ENCODE measurements at regions not wholly inside any gene's neighbourhood (a gene's known extent, or its start where the extent isn't known, plus 50 kb on each side); places are given as distances from the start of the nearest gene placed in this dataset.

DNA sequence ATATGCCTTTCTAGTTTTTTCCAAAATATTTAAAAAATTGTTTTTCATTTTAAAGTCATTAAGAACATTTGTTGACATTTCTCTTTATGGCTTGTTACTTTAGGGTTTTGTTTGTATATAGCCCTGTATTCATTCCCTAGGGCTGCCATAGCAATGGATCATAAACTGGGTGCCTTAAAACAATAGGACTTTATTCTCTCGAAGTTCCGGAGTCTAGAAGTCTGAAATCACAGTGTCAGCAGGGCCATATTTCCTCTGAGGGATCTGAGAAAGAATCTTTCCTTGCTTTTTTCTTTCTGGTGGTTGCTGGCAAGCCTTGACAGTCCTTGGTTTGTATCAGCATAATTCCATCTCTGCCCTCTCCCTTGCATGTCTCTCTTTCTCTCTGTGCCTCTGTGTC lies 63.4 kb upstream of the CADPS start:
- TF ChIP-seq, protein P1, sequence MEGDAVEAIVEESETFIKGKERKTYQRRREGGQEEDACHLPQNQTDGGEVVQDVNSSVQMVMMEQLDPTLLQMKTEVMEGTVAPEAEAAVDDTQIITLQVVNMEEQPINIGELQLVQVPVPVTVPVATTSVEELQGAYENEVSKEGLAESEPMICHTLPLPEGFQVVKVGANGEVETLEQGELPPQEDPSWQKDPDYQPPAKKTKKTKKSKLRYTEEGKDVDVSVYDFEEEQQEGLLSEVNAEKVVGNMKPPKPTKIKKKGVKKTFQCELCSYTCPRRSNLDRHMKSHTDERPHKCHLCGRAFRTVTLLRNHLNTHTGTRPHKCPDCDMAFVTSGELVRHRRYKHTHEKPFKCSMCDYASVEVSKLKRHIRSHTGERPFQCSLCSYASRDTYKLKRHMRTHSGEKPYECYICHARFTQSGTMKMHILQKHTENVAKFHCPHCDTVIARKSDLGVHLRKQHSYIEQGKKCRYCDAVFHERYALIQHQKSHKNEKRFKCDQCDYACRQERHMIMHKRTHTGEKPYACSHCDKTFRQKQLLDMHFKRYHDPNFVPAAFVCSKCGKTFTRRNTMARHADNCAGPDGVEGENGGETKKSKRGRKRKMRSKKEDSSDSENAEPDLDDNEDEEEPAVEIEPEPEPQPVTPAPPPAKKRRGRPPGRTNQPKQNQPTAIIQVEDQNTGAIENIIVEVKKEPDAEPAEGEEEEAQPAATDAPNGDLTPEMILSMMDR (IDR thresholded peaks at IDR 0.05) = no peak
- TF ChIP-seq POLR2A (IDR thresholded peaks at IDR 0.05) = no peak
- intact Hi-C loops (cut with DNase I) = no loop called here
- 84% methylated on average over 2 of the region's 2 CpGs for WGBS (ENCODE audit: insufficient coverage, low coverage, low lambda C conversion rate, missing lambda C conversion rate)
- Histone ChIP-seq H3K27ac (no peak overlapping the region), H3K9me3 (no peaks in the 10 kb centered on the region), H3K4me3 (no peak overlapping the region), H3K36me3 (no peaks in the 10 kb centered on the region), H3K4me1 (no peaks in the 10 kb centered on the region), H3K27me3 (no peaks in the 10 kb centered on the region)
- DNase-seq (no peak), ATAC-seq (no peak)

DNA sequence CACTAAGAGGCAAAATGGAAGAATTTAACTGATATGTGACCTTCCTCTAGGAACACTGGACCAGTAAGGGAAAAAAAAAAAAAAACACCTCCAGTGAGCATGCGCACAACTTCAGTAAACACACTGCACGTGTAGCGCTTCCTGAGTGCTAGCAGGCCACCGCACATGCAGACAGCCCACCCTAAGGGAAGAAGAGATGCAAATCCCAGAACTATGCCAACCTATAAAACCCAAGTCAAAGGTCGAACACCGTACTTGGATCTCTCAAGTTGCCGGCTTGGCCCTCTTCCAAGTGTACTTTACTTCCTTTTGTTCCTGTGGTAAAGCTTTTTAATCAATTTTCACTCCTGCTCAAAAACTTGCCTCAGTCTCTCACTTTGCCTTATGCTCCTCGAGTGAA lies 64.5 kb upstream of the CADPS start:
- no peaks in the 10 kb centered on the region for H3K36me3 ChIP-seq
- H3K4me1 ChIP-seq = no peaks in the 10 kb centered on the region
- no peak overlapping the region for H3K4me3 ChIP-seq
- no peak overlapping the region for H3K27ac ChIP-seq
- ATAC-seq (no peak), DNase-seq (no peak)
- intact Hi-C loops (cut with DNase I) = no loop called here
- no peaks in the 10 kb centered on the region for H3K27me3 ChIP-seq
- 33% methylated on average over 5 of the region's 8 CpGs for WGBS (ENCODE audit: insufficient coverage, low coverage, low lambda C conversion rate, missing lambda C conversion rate)
- TF ChIP-seq, protein P1 (IDR thresholded peaks at IDR 0.05) = no peak
- no peak for TF ChIP-seq POLR2A (IDR thresholded peaks at IDR 0.05)
- no peaks in the 10 kb centered on the region for H3K9me3 ChIP-seq

DNA sequence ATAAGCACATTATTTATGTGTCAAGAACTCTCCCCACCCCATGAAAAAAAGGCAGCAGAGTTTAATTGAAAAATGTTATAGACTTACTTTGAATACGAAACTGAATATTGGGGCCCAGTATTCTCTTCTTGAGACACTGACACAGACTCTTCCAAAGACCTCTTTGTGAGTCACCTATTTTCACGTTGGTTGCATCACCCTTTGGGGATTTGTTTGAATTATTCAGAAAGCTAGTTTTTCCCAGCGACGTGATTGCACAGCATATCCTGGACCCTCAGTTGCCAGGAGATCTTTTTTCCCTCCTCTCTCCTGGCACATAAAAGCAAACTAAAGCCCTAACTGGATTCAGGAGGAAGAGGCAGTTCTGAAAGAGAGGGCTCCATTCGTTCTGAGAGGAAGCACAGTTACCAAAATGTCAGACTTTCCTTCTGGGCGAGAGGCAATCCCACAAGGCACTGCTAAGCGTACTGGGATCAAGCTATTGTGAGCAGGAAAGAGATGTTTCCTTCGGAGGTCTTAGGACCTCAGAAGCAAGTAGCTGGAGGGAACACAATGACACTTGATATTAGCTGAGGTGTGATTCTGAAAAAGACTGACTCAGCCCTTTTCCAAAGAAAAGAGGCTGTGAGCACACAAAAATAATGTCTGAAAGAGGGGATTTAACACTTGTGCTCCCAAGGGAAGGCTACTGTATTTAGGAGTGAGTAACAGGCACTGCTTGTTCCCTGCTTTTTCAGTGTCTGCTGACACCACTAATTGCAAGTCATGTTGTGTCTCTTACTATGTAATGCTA lies 65.8 kb upstream of the CADPS start:
- Histone ChIP-seq H3K4me3 (no peak overlapping the region), H3K4me1 (no peaks in the 10 kb centered on the region), H3K36me3 (no peaks in the 10 kb centered on the region), H3K9me3 (no peaks in the 10 kb centered on the region), H3K27ac (no peak overlapping the region), H3K27me3 (no peaks in the 10 kb centered on the region)
- TF ChIP-seq POLR2A (IDR thresholded peaks at IDR 0.05) = no peak
- WGBS (ENCODE audit: insufficient coverage, low coverage, low lambda C conversion rate, missing lambda C conversion rate) = 39% methylated on average over 8 of the region's 8 CpGs
- intact Hi-C loops (cut with DNase I) = no loop called here
- DNase-seq = no peak
- no peak for ATAC-seq

DNA sequence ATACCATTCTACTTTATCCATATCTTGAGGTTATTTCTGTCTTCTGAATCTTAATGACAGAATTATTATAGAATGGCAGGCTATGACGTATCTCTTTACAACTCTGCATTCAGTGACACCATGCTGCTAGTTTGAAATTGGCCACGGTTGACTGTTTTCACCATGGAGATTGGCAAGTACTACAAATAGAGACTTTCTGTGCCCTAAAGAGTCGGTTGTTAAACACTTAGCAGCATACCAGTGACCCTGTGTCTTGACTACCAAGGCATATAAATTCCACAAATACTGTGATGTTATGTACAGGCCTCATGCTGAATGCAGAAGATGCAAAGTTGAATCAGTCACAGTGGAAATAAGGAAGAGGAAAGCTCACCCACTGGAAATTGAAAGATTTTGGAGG lies 67.0 kb upstream of the CADPS start:
- DNase-seq (no peak), ATAC-seq (no peak)
- Histone ChIP-seq H3K27me3 (no peaks in the 10 kb centered on the region), H3K36me3 (no peaks in the 10 kb centered on the region), H3K27ac (no peak overlapping the region), H3K4me1 (no peaks in the 10 kb centered on the region), H3K9me3 (no peaks in the 10 kb centered on the region), H3K4me3 (no peak overlapping the region)
- WGBS (ENCODE audit: insufficient coverage, low coverage, low lambda C conversion rate, missing lambda C conversion rate) = 50% methylated on average over 3 of the region's 3 CpGs
- intact Hi-C loops (cut with DNase I) = no loop called here
- no peak for TF ChIP-seq POLR2A (IDR thresholded peaks at IDR 0.05)
- TF ChIP-seq, protein P1 (IDR thresholded peaks at IDR 0.05) = no peak

DNA sequence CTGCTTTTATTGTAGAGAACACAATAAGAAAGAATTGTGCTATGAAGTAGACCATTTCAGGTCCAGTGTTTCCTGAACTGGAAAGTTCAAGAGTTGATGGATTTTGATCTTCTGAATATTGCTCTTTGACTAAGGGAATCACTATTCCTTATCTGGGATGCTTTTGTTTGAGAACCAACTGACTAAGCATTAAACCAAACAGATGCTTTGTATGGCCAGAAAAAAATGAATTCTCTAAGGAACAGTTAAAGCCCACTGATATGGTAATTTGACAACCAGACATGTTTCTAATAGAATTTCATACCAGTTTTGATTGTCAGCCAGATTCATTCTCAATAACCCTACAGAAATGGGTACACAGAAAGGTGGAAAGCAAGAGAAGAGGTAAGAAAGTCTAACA lies 67.5 kb upstream of the CADPS start:
- no peaks in the 10 kb centered on the region for H3K27me3 ChIP-seq
- H3K9me3 ChIP-seq = no peaks in the 10 kb centered on the region
- DNase-seq (no peak), ATAC-seq (no peak)
- TF ChIP-seq POLR2A (IDR thresholded peaks at IDR 0.05) = no peak
- H3K36me3 ChIP-seq = no peaks in the 10 kb centered on the region
- intact Hi-C loops (cut with DNase I) = no loop called here
- H3K27ac ChIP-seq = no peak overlapping the region
- H3K4me3 ChIP-seq = no peak overlapping the region
- no peaks in the 10 kb centered on the region for H3K4me1 ChIP-seq
